GM10248 (cell line): ENCODE measurements at regions not wholly inside any gene's neighbourhood (a gene's known extent, or its start where the extent isn't known, plus 50 kb on each side); places are given as distances from the start of the nearest gene placed in this dataset.

Source experiments
- CTCF ChIA-PET: fragments of 300-600 bp; sonication (Branson Sonifier 250); formaldehyde crosslinking; extraction: SDS; loops from one replicate; lab custom pipeline; 2021; ENCODE audit warnings: antibody characterized with exemption; lab: Yijun Ruan, JAX
- POLR2A ChIA-PET: fragments of 350-650 bp; sonication (Branson Sonifier 250); formaldehyde crosslinking; extraction: SDS; loops from one replicate; lab custom pipeline; 2020; ENCODE audit warnings: antibody characterized with exemption; lab: Yijun Ruan, JAX
- DNase-seq: peaks from one replicate; pipeline ENCODE4 v3.0.0; 2012; ENCODE audit errors: extremely low spot score
- TF ChIP-seq, protein P1 (sequence below): IDR thresholded peaks from 2 replicates; pipeline ENCODE4 v1.5.1; 2012; ENCODE audit warnings: mild to moderate bottlenecking, low read depth; ENCODE audit errors: extremely low read depth, missing control alignments, control extremely low read depth

GRCh38 chr6:133820208-133820607 lies 68.7 kb upstream of the TCF21 start:
- TF ChIP-seq, protein P1, sequence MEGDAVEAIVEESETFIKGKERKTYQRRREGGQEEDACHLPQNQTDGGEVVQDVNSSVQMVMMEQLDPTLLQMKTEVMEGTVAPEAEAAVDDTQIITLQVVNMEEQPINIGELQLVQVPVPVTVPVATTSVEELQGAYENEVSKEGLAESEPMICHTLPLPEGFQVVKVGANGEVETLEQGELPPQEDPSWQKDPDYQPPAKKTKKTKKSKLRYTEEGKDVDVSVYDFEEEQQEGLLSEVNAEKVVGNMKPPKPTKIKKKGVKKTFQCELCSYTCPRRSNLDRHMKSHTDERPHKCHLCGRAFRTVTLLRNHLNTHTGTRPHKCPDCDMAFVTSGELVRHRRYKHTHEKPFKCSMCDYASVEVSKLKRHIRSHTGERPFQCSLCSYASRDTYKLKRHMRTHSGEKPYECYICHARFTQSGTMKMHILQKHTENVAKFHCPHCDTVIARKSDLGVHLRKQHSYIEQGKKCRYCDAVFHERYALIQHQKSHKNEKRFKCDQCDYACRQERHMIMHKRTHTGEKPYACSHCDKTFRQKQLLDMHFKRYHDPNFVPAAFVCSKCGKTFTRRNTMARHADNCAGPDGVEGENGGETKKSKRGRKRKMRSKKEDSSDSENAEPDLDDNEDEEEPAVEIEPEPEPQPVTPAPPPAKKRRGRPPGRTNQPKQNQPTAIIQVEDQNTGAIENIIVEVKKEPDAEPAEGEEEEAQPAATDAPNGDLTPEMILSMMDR: no peak
- ChIA-PET CTCF (interaction anchor here (2.1 kb wide), 1 partner anchor 18 kb away, joined by 10 read pairs; no protein-coding TSS in a partner anchor), POLR2A (no interaction called here)
- no peak for DNase-seq

- no peak for DNase-seq
- ChIA-PET CTCF (no interaction called here), POLR2A (no interaction called here)
- TF ChIP-seq, protein P1: no peak
Measured at GRCh38 chr6:133827766-133828165, 61.1 kb upstream of the TCF21 start.

- no peak for DNase-seq
- CTCF ChIA-PET: interaction anchor here (1.2 to 4.4 kb wide), 4 partner anchors 24 to 264 kb away, joined by 3 to 23 read pairs (median 6); no protein-coding TSS in a partner anchor
- TF ChIP-seq, protein P1: no peak
- POLR2A ChIA-PET: no interaction called here
Measured at GRCh38 chr6:133833949-133834359, 55.0 kb upstream of the TCF21 start.

DNA sequence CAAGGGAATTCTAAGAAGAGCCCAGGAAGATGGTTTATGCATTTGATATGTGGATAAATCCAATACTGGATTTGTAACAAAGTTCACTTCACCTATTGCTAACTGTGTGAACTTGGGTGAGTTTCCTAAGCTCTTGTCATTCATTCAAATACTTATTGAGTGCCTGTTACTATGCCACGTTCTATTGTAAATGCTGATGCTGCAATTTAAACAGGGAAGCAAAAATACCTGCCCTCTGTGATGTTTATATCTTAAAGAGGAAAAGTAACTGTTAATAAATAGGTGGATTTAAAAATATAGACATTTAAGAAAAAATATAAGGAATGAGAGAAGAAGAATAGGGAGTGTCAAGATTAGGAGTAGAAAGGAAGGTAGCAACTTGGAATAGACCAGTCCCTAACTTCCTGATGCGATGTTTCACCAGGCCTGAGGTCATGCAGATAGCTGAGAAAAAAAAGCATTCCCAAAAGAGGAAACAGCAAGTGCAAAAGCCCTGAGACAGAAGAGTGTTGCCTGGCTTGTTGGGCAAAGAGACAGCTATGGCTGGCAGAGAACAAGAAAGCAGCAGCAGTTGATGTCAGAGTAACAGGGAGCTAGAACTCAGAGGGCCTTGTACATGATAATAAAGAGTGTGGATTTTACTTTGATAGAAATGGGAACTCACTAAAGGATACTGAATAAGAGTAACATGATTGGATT lies 54.3 kb upstream of the TCF21 start:
- TF ChIP-seq, protein P1: no peak
- ChIA-PET CTCF (interaction anchor here (1.2 to 4.4 kb wide), 4 partner anchors 24 to 264 kb away, joined by 3 to 23 read pairs (median 6); no protein-coding TSS in a partner anchor), POLR2A (no interaction called here)
- no peak for DNase-seq

- POLR2A ChIA-PET: no interaction called here
- TF ChIP-seq, protein P1: no peak
- CTCF ChIA-PET: interaction anchor here (0.8 to 4.4 kb wide), 3 partner anchors 12 to 262 kb away, joined by 3 to 23 read pairs (median 13); no protein-coding TSS in a partner anchor
- DNase-seq: no peak
Measured at GRCh38 chr6:133835901-133836300, 53.0 kb upstream of the TCF21 start.

GRCh38 chr6:133837801-133838349 lies 51.0 kb upstream of the TCF21 start:
- peak; percentile 58 for DNase-seq
- TF ChIP-seq, protein P1: peak; percentile 77
- ChIA-PET POLR2A (no interaction called here), CTCF (interaction anchor here (0.6 to 4.4 kb wide), 23 partner anchors 10 to 284 kb away, joined by 3 to 29 read pairs (median 5); no protein-coding TSS in a partner anchor)
